GM23248 (cell line): ENCODE measurements at regions not wholly inside any gene's neighbourhood (a gene's known extent, or its start where the extent isn't known, plus 50 kb on each side); places are given as distances from the start of the nearest gene placed in this dataset.

Source experiments
- EZH2 ChIP-seq: fragments of 200-600 bp; sonication (generic); IDR thresholded peaks from 2 replicates; pipeline ENCODE4 v1.6.1; 2018; ENCODE audit warnings: antibody characterized with exemption, mild to moderate bottlenecking; ENCODE audit not compliant: insufficient read depth, poor library complexity, severe bottlenecking
- EZH2phosphoT487 ChIP-seq: fragments of 200-600 bp; sonication (generic); IDR thresholded peaks from 2 replicates; pipeline ENCODE4 v1.6.1; 2018; ENCODE audit warnings: antibody characterized with exemption, moderate library complexity, mild to moderate bottlenecking, low read depth; ENCODE audit not compliant: insufficient read depth

- TF ChIP-seq EZH2 (no peak), EZH2phosphoT487 (no peak)
Observed at GRCh38 chr4:184884883-184885282, 59.1 kb upstream of the ACSL1 start.
